NCI-H82 treated with DMSO at 0.1 percent for 48 hours (cell line): ENCODE measurements at regions not wholly inside any gene's neighbourhood (a gene's known extent, or its start where the extent isn't known, plus 50 kb on each side); places are given as distances from the start of the nearest gene placed in this dataset.

Source experiments
- DNase-seq: peaks from one replicate; lab custom pipeline; 2025; ENCODE audit not compliant: unreplicated experiment; lab: John Stamatoyannopoulos, UW

GRCh38 chr5:8048920-8049319 lies 180.0 kb downstream of the MTRR start:
- no peak for DNase-seq

- DNase-seq, result no peak
Measured at GRCh38 chr5:8050616-8051175, 181.7 kb downstream of the MTRR start.

GRCh38 chr5:8053270-8053669 lies 184.3 kb downstream of the MTRR start:
- DNase-seq, result no peak

GRCh38 chr5:8057769-8058168 lies 188.8 kb downstream of the MTRR start:
- DNase-seq, result no peak

- no peak for DNase-seq
Measured at GRCh38 chr5:8058616-8059190, 189.8 kb downstream of the MTRR start.

GRCh38 chr5:8059337-8059736 lies 190.4 kb downstream of the MTRR start:
- no peak for DNase-seq

GRCh38 chr5:8060235-8060952 lies 191.4 kb downstream of the MTRR start:
- no peak for DNase-seq

- no peak for DNase-seq
Measured at GRCh38 chr5:8060953-8061429, 192.0 kb downstream of the MTRR start.

GRCh38 chr5:8062521-8062920 lies 193.6 kb downstream of the MTRR start:
- DNase-seq, result no peak

- no peak for DNase-seq
Measured at GRCh38 chr5:8068078-8068477, 199.1 kb downstream of the MTRR start.

- no peak for DNase-seq
Measured at GRCh38 chr5:8070138-8070537, 201.2 kb downstream of the MTRR start.

GRCh38 chr5:8079056-8079455 lies 210.1 kb downstream of the MTRR start:
- DNase-seq, result no peak

GRCh38 chr5:8081179-8081578 lies 212.2 kb downstream of the MTRR start:
- no peak for DNase-seq

- DNase-seq, result no peak
Measured at GRCh38 chr5:8093669-8094068, 224.7 kb downstream of the MTRR start.

GRCh38 chr5:8094304-8094703 lies 225.4 kb downstream of the MTRR start:
- no peak for DNase-seq

- DNase-seq, result no peak
Measured at GRCh38 chr5:8097146-8097545, 228.2 kb downstream of the MTRR start.

GRCh38 chr5:8098081-8098480 lies 229.1 kb downstream of the MTRR start:
- DNase-seq, result no peak

- DNase-seq, result no peak
Measured at GRCh38 chr5:8102714-8103113, 233.8 kb downstream of the MTRR start.

- no peak for DNase-seq
Measured at GRCh38 chr5:8114597-8115266, 245.8 kb downstream of the MTRR start.

- no peak for DNase-seq
Measured at GRCh38 chr5:8123559-8123958, 254.6 kb downstream of the MTRR start.

GRCh38 chr5:8134609-8135008 lies 265.7 kb downstream of the MTRR start:
- DNase-seq, result no peak

- no peak for DNase-seq
Measured at GRCh38 chr5:8135742-8136141, 266.8 kb downstream of the MTRR start.
